LNCaP clone FGC (cell line): ENCODE measurements at regions not wholly inside any gene's neighbourhood (a gene's known extent, or its start where the extent isn't known, plus 50 kb on each side); places are given as distances from the start of the nearest gene placed in this dataset.

ENCODE experiments used
- DNase-seq: peaks from one replicate; pipeline ENCODE4 v3.0.0-alpha.2; 2011; ENCODE audit warnings: low read depth
- H3K4me3 ChIP-seq: 2 replicates; pipeline ENCODE4 v1.5.1; 2011; ENCODE audit warnings: mild to moderate bottlenecking, low read depth, low read length, control low read depth
- CTCF ChIP-seq: IDR thresholded peaks from 2 replicates; pipeline ENCODE4 v1.5.1; 2012; ENCODE audit warnings: mild to moderate bottlenecking; ENCODE audit not compliant: control insufficient read depth, insufficient read depth; ENCODE audit errors: extremely low read depth

- DNase-seq: no peak
- no peak for TF ChIP-seq CTCF
- no peak overlapping the region for H3K4me3 ChIP-seq
These were observed 66.8 kb upstream of the SMAD1 start for GRCh38 chr4:145414841-145415240.

GRCh38 chr4:145414226-145414625 lies 67.4 kb upstream of the SMAD1 start:
- no peak overlapping the region for H3K4me3 ChIP-seq
- DNase-seq: no peak
- TF ChIP-seq CTCF: no peak

- DNase-seq: no peak
- no peak for TF ChIP-seq CTCF
- H3K4me3 ChIP-seq: no peak overlapping the region
These were observed 74.7 kb upstream of the SMAD1 start for GRCh38 chr4:145406970-145407369.

GRCh38 chr4:145404761-145405160 lies 76.9 kb upstream of the SMAD1 start:
- no peak overlapping the region for H3K4me3 ChIP-seq
- no peak for TF ChIP-seq CTCF
- DNase-seq: no peak

GRCh38 chr4:145396581-145396980 lies 85.1 kb upstream of the SMAD1 start:
- no peak for TF ChIP-seq CTCF
- no peak for DNase-seq
- no peak overlapping the region for H3K4me3 ChIP-seq

GRCh38 chr4:145390571-145390970 lies 91.1 kb upstream of the SMAD1 start:
- no peak for DNase-seq

GRCh38 chr4:145389550-145389949 lies 92.1 kb upstream of the SMAD1 start:
- no peak for TF ChIP-seq CTCF
- H3K4me3 ChIP-seq: no peak overlapping the region
- no peak for DNase-seq

More at GRCh38 chr4:145390571-145390970, 91.1 kb upstream of the SMAD1 start:
- no peak for TF ChIP-seq CTCF
- H3K4me3 ChIP-seq: no peak overlapping the region
